8988T (cell line): ENCODE measurements at regions not wholly inside any gene's neighbourhood (a gene's known extent, or its start where the extent isn't known, plus 50 kb on each side); places are given as distances from the start of the nearest gene placed in this dataset.
"Not testable (repeated sequence)": the region's sequence is repeated elsewhere in the genome, so short reads cannot be mapped to it uniquely, and the experiment has no call there.

Source experiments
- DNase-seq: peaks from one replicate; pipeline ENCODE4 v3.0.0; 2011

DNA sequence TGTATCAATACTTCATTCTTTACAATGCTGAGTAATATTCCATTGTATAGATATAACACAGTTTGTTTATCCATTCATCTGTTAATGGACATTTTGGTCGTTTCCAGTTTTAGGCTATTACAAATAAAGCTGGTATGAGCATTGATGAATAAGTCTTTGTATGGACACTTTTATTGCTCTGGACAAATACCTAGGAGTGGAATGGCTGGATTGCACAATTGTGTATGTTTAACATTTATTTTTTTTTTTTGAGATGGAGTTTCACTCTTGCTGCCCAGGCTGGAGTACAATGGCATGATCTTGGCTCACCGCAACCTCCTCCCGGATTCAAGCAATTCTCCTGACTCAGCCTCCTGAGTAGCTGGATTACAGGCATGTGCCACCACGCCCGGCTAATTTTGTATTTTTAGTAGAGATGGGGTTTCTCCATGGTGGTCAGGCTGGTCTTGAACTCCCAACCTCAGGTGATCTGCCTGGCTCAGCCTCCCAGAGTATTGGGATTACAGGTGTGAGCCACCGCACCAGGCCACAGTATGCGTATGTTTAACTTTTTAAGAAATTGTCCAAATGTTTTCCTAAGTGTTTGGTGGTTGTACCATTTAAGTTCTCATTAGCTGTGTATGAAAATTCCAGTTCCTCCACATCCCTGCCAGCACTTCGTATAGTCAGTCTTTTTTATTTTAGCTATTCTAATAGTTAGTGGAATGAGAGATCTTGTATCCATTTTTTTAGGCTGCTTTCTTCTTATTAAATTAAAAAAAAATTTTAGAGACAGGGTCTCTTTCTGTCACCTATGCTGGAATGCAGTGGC, 194.9 kb upstream of the HAAO start:
- DNase-seq: no peak

DNA sequence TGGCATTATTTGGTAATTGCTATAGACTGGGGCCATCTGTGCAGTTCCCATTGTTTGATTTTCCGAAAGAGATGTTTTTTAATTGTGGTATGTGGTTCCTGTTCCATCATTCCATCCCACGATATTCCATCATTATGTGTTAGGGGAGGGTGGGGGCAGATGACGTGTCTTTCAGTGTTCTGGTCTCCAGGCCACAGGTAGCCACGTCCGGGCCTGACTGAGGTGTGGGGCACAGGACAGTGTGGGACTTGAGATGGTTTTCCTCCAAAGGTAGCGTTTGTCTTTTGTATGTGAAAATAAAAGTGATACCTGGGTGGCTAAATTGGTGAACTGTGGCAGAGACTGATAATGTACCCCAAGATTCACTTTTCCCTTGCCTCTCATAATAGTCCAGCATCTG, 192.2 kb upstream of the HAAO start:
- DNase-seq: no peak

DNA sequence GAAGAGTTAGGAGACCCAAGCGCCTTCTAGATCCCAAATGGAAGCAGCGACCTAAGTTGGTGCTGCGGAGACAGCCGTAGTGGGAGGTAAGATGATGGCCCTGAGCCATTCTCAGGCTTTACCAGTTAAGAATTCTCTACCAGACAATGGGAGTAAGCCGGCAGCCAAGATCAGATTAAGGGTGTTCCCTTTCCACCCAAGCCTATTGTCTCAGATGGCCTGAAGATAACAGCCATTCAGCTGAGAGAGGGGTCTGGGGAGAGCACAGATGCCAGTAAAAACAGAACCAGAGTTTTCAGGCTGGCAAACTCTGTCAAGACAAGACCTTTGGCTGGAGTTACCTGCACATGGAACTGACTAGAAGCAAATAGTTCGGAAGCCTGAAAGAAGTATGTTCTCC, 191.7 kb upstream of the HAAO start:
- no peak for DNase-seq

GRCh38 chr2:42980764-42981416, 188.5 kb upstream of the HAAO start:
- no peak for DNase-seq

DNA sequence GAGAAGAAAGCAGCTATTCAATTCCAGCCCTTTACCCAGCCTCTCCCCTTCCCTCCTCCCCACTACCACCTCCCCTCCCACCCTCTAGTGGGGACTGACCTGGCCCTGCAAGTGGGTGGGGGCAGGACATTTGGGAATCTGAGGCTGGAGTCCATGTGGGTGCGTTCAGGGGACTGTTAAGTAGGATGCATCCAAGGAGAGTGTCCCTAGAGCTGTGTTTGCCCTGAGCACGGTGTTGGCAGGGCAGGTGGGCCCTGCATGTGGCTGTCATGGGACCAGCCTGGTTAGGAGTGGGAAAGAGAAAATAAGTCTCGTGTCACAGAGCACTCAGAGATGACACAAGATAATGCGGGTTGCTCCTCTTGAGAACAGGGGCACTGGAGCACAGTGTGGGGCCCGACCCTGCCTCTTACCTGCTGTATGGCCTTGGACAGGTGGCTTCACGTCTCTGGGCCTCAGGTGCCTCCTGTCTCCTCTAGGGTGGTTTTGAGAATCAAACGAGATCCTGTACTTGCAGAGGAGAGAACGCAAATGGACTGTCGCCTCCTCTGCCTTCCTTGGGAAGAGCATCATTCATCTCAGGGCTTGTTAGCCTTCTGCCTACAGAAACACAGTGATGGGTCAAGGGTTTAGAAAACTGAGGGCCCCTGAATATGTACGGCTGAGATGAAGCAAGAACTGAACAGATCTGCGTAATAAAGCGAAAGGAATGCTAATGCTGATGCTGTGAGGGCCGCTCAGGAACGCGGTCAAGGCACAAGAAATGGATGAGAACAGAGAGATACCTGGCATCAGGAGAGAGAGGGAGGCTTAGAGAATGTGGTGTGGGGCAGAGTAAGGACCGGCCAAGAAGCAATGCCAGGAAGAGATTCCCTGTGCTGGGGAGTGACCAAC, 187.7 kb upstream of the HAAO start:
- no peak for DNase-seq

GRCh38 chr2:42979416-42979869, 187.1 kb upstream of the HAAO start:
- DNase-seq: no peak

DNA sequence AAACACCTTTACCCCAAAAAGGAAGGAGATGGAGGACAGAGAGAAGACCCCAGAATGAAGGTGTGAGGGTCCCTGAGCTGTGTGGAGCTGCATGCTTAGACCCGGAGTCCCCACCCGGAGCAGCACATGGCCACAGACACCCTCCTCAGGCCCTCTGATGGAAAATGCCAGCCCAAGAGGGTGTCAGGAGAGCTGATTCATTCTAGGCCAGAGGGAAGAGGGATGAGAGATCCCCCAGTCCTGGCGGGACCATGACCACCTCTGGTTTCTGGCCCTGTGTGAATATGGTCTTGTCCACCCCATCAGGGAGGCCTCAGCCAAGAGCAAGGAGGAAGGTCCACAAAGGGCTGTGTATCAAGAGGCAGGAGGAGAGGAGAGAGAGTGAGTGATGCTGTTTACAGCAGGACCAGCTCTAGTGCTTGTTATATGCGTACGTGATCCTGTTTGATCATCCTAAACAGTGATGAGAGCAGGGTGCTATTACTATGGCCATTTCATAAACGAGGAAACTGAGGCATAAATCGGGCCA, 186.6 kb upstream of the HAAO start:
- DNase-seq: no peak

GRCh38 chr2:42978175-42978886, 185.9 kb upstream of the HAAO start:
- no peak for DNase-seq

GRCh38 chr2:42977270-42978174, 185.1 kb upstream of the HAAO start:
- no peak for DNase-seq

DNA sequence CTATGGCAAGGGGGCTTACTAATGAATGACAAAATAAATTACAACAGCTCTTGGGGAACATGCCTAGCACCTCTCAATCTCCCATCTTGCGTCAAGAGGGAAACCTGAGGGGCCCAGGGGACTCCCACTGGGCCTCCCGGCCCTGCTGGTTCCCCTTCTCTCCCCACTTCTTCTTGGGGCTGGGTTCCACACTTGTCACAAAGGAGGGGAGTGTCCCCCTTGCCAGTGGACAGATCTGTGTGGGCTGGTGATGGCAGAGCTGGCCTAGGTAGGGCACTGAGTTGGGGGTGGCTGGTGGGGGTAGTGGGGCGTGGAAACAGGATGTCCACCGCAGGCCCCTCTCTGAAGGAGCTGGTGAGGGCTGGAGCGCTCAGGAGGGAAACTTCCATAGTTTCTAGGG, 184.0 kb upstream of the HAAO start:
- no peak for DNase-seq

DNA sequence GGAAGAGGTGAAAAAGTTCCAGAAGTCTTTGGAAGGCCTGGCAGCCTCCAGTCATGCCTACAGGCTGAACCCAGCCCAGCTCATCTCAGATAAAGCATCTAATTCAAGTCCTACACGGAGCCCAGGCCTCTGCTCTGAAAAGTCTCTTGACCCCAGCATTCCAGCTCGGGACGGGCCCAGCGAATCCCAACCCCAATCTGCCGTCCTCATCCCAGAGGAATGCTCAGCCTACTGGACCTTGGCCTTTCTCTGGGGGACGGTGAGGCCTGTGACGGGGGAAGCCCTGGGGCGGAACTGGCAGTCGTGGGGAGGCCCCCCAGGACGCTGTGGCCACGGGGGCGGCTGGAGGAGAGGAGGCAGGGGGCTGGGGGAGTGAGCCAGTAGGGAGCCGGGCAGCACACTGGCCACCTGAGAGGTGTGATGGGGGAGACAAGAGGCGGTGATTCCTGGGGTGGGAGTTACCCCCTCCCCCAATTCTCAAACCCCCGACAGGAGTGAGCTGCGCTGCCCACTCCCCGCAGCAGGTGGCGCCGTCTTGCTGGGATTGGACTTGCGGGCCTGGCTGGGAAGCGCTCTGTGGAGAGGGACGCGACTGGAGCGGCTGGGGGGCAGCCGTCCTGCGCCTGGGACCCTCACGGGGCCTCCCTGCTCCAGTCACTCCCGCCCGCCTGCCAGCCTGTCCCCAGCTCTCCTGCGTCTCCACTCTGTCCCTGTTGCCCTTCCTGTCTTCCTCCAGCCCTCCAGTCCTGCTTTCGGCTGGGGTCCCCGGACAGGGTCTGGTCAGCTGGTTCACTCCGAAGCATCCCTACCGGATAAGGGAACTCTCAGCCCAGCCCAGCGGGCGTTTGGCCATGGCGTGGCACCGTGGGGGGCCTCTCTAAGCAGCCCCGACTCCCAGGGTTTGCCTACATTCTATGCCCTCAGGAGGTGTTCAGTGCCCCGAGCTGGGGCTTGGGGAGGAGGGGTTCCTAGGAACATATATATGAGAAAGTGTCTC, 182.6 kb upstream of the HAAO start:
- DNase-seq: peak; percentile 42

- DNase-seq: no peak
Measured at GRCh38 chr2:42974169-42974720, 181.9 kb upstream of the HAAO start.

DNA sequence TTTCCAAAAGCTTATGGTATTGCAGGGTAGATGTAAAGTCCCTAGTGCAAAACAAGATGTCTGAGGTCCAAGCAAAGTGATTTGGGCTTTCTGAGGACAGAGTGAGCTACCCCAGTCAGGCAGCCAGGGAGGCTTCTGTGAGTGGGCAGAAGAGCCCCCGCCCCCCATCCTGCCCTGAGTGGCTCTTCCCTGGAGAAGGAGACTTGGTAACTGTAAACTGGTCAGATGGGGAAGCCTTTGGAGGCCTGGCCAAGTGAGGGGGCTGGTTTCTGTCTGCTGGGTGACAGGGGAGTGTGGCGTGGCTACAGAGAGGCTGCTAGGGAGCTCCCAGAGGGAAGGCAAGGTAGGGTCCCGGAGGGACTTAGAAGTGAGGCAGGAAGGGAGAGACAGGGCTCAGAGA, 181.3 kb upstream of the HAAO start:
- DNase-seq: no peak

GRCh38 chr2:42972933-42973516, 180.6 kb upstream of the HAAO start:
- DNase-seq: not testable (repeated sequence)

- no peak for DNase-seq
Measured at GRCh38 chr2:42971947-42972736, 179.8 kb upstream of the HAAO start.

GRCh38 chr2:42971381-42971780, 179.0 kb upstream of the HAAO start:
- DNase-seq: no peak

DNA sequence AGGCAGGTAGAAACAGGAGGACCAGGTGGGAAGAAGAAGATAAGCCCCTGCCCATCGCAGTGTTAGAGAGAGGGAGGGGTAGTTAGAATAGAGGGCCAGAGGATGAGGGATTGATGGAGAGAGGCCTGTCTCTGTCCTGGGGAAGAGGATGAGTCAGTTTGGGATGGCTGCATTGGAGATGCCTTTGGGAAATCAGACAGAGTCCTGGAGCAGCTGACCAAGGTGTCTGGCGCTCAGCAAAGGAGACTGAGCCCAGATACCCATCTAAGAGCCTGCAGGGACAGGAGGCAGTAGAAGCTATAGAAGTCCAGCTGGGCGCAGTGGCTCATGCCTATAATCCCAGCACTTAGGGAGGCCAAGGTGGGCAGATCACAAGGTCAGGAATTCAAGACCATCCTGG, 177.8 kb upstream of the HAAO start:
- DNase-seq: no peak
